ENCODE measurements at regions not wholly inside any gene's neighbourhood (a gene's known extent, or its start where the extent isn't known, plus 50 kb on each side); places are given as distances from the start of the nearest gene placed in this dataset.

GRCh38 chr6:113634352-113635163 lies 222.6 kb upstream of the MARCKS start:
- no peak for DNase-seq

- no peak for DNase-seq
Observed at GRCh38 chr6:113635222-113635986, 221.7 kb upstream of the MARCKS start.

- DNase-seq: no peak
Observed at GRCh38 chr6:113636357-113636824, 220.8 kb upstream of the MARCKS start.

GRCh38 chr6:113640051-113640450 lies 217.1 kb upstream of the MARCKS start:
- no peak for DNase-seq

GRCh38 chr6:113642001-113642713 lies 215.0 kb upstream of the MARCKS start:
- DNase-seq: no peak

- DNase-seq: no peak
Observed at GRCh38 chr6:113642714-113643406, 214.3 kb upstream of the MARCKS start.

- DNase-seq: no peak
Observed at GRCh38 chr6:113643407-113643770, 213.8 kb upstream of the MARCKS start.

- no peak for DNase-seq
Observed at GRCh38 chr6:113644861-113645575, 212.1 kb upstream of the MARCKS start.

- no peak for DNase-seq
Observed at GRCh38 chr6:113645576-113645970, 211.6 kb upstream of the MARCKS start.

- DNase-seq: no peak
Observed at GRCh38 chr6:113645986-113646385, 211.2 kb upstream of the MARCKS start.

- no peak for DNase-seq
Observed at GRCh38 chr6:113646701-113647100, 210.4 kb upstream of the MARCKS start.

GRCh38 chr6:113647143-113647889 lies 209.8 kb upstream of the MARCKS start:
- no peak for DNase-seq

- DNase-seq: no peak
Observed at GRCh38 chr6:113648698-113649097, 208.4 kb upstream of the MARCKS start.

- no peak for DNase-seq
Observed at GRCh38 chr6:113649276-113649675, 207.9 kb upstream of the MARCKS start.

GRCh38 chr6:113649880-113650609 lies 207.1 kb upstream of the MARCKS start:
- DNase-seq: no peak

- no peak for DNase-seq
Observed at GRCh38 chr6:113650610-113650979, 206.6 kb upstream of the MARCKS start.

- DNase-seq: no peak
Observed at GRCh38 chr6:113651120-113651519, 206.0 kb upstream of the MARCKS start.

- DNase-seq: no peak
Observed at GRCh38 chr6:113651920-113652319, 205.2 kb upstream of the MARCKS start.

GRCh38 chr6:113653275-113653674 lies 203.9 kb upstream of the MARCKS start:
- DNase-seq: no peak

- DNase-seq: no peak
Observed at GRCh38 chr6:113654396-113654795, 202.7 kb upstream of the MARCKS start.

- DNase-seq: no peak
Observed at GRCh38 chr6:113655761-113656160, 201.4 kb upstream of the MARCKS start.

Data from activated gamma-delta T cell treated with Interleukin-2 at 50 U/mL for 16 hours (primary cell).